T-cell (primary cell): ENCODE measurements at regions not wholly inside any gene's neighbourhood (a gene's known extent, or its start where the extent isn't known, plus 50 kb on each side); places are given as distances from the start of the nearest gene placed in this dataset.
"Not testable (repeated sequence)": the region's sequence is repeated elsewhere in the genome, so short reads cannot be mapped to it uniquely, and the experiment has no call there.

Experiments
- ATAC-seq, 4 experiments: fragments of 200-7000 bp in 3 of 4; fragments of 150-1000 bp in 1 of 4; cut with Tn5 transposase; replicated peaks in 1 of 4; 1 replicate in 3 of 4; 2 replicates in 1 of 4; pipeline ENCODE4 v1.10.0; 2021; ENCODE audit warnings: moderate library complexity in 3 of 4, mild to moderate bottlenecking in 2 of 4, moderate number of reproducible peaks in 1 of 4
- CTCF ChIA-PET, 2 donors: fragments of 300-600 bp; sonication (Branson Sonifier 250); formaldehyde crosslinking; loops; one replicate each; lab custom pipeline; 2022; ENCODE audit warnings: antibody characterized with exemption in 2 of 2; lab: Charles Lee
- POLR2A ChIA-PET, 2 donors: fragments of 300-600 bp; sonication (Branson Sonifier 250); formaldehyde crosslinking; loops; one replicate each; lab custom pipeline; 2022; ENCODE audit warnings: antibody characterized with exemption in 2 of 2; lab: Charles Lee
- DNase-seq, 35 experiments: peaks; one replicate each; pipeline versions ENCODE4 v3.0.0 to v3.0.0-alpha.2; 2013 to 2023
- H3K27ac ChIP-seq: one replicate; pipeline ENCODE4 v1.5.1; 2013; ENCODE audit warnings: low read length
- H3K27me3 ChIP-seq, 2 experiments: replicated peaks in 1 of 2; 1 replicate in 1 of 2; 2 replicates in 1 of 2; pipeline versions ENCODE4 v1.6.1 to v1.7.0; 2013; ENCODE audit warnings: low read length in 1 of 2, mixed read lengths in 1 of 2; ENCODE audit not compliant: control insufficient read depth in 2 of 2, insufficient read depth in 2 of 2; ENCODE audit errors: extremely low read depth in 1 of 2
- H3K36me3 ChIP-seq, 2 donors: 1 replicate in 1 of 2; 2 replicates in 1 of 2; pipeline versions ENCODE4 v1.6.1 to v1.7.0; 2013; ENCODE audit warnings: low read length in 1 of 2; ENCODE audit not compliant: control insufficient read depth in 2 of 2, insufficient read depth in 1 of 2; ENCODE audit errors: extremely low read depth in 1 of 2
- H3K4me1 ChIP-seq, 2 experiments: 1 replicate in 1 of 2; 2 replicates in 1 of 2; pipeline versions ENCODE4 v1.6.1 to v1.7.0; 2013; ENCODE audit warnings: low read length in 2 of 2, mixed read lengths in 1 of 2; ENCODE audit not compliant: insufficient read depth in 2 of 2, control insufficient read depth in 1 of 2; ENCODE audit errors: extremely low read depth in 1 of 2
- H3K4me3 ChIP-seq, 2 donors: 1 replicate in 1 of 2; 2 replicates in 1 of 2; pipeline versions ENCODE4 v1.5.1 to v1.7.0; 2013; ENCODE audit warnings: mild to moderate bottlenecking in 2 of 2, low read length in 1 of 2, moderate library complexity in 1 of 2; ENCODE audit not compliant: control insufficient read depth in 1 of 2; ENCODE audit errors: extremely low read depth in 1 of 2
- H3K9me3 ChIP-seq: 2 replicates; pipeline ENCODE4 v1.7.0; 2013
- H3K27ac Mint-ChIP-seq, 2 donors: one replicate each; pipeline ENCODE4 v1.8.0; 2020 to 2021; ENCODE audit warnings: mild to moderate bottlenecking in 2 of 2, mixed read lengths in 2 of 2
- H3K27me3 Mint-ChIP-seq, 2 donors: one replicate each; pipeline ENCODE4 v1.8.0; 2021 to 2022; ENCODE audit warnings: mixed read lengths in 2 of 2
- H3K36me3 Mint-ChIP-seq: one replicate; pipeline ENCODE4 v1.8.0; 2021; ENCODE audit warnings: mixed read lengths
- H3K4me1 Mint-ChIP-seq, 3 donors: one replicate each; pipeline ENCODE4 v1.8.0; 2020 to 2022; ENCODE audit warnings: mixed read lengths in 3 of 3, mild to moderate bottlenecking in 1 of 3
- H3K4me3 Mint-ChIP-seq, 3 donors: one replicate each; pipeline ENCODE4 v1.8.0; 2020 to 2022; ENCODE audit warnings: mild to moderate bottlenecking in 3 of 3, mixed read lengths in 3 of 3, moderate library complexity in 3 of 3
- H3K9me3 Mint-ChIP-seq, 3 donors: one replicate each; pipeline ENCODE4 v1.8.0; 2020 to 2022; ENCODE audit warnings: mixed read lengths in 3 of 3
- WGBS: methylation state at CpG from one replicate; pipeline ENCODE4 v1.1.5; 2013; ENCODE audit warnings: missing lambda C conversion rate; ENCODE audit not compliant: insufficient coverage; 5-methylcytosine and 5-hydroxymethylcytosine counted together

- H3K27ac ChIP-seq, result no peak overlapping the region
- DNase-seq, result no peak
- H3K36me3 ChIP-seq, result no peaks in the 10 kb centered on the region
- Mint-ChIP-seq H3K4me1 (peaks cover 8 to 9% (median 8%) of the 10 kb centered on the region in 3 donors), H3K36me3 (no peaks in the 10 kb centered on the region), H3K27ac (peak overlapping the region in 1 of 2 donors; percentile 37), H3K9me3 (no peaks in the 10 kb centered on the region), H3K4me3 (peak overlapping the region in 2 of 3 donors; percentile 29 to 37), H3K27me3 (peaks cover 2% of the 10 kb centered on the region in 2 donors)
- H3K27me3 ChIP-seq, result no peaks in the 10 kb centered on the region
- H3K4me1 ChIP-seq, result no peaks in the 10 kb centered on the region
- ChIA-PET POLR2A (no interaction called here), CTCF (no interaction called here)
- H3K4me3 ChIP-seq, result no peak overlapping the region
- H3K9me3 ChIP-seq, result no peaks in the 10 kb centered on the region
- no peak for ATAC-seq
- WGBS, result 100% methylated on average over 1 of the region's 1 CpG
Observed at GRCh38 chr4:129264008-129264657, 168.2 kb downstream of the C4orf33 start.

DNA sequence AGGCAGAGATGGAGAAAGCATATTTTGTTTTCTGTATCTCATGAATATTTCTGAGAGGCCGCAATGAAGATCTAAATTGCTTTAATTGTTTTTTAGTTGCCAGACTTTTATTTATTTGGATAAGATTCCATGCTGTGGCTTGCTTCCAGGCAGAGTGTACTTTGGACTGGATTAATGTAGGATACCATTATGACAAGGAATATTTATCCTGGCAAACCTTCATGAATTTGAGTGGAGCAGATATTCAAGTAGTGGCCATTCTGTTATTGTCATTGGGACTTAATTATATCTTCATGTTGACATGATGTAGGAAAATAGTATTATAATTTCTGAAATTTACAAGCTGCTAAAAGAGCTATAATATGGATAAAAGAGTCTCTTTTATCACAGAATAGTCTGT, 182.9 kb downstream of the C4orf33 start:
- ATAC-seq (no peak), DNase-seq (no peak)
- Mint-ChIP-seq H3K4me1 (no peaks in the 10 kb centered on the region), H3K36me3 (no peaks in the 10 kb centered on the region), H3K27me3 (peaks cover 0 to 7% of the 10 kb centered on the region in 2 donors), H3K27ac (no peak overlapping the region), H3K9me3 (no peaks in the 10 kb centered on the region), H3K4me3 (no peak overlapping the region)
- Histone ChIP-seq H3K36me3 (no peaks in the 10 kb centered on the region), H3K27ac (no peak overlapping the region), H3K27me3 (no peaks in the 10 kb centered on the region), H3K4me1 (no peaks in the 10 kb centered on the region), H3K9me3 (no peaks in the 10 kb centered on the region), H3K4me3 (no peak overlapping the region)
- WGBS, result 86% methylated on average over 1 of the region's 1 CpG
- ChIA-PET POLR2A (no interaction called here), CTCF (no interaction called here)

DNA sequence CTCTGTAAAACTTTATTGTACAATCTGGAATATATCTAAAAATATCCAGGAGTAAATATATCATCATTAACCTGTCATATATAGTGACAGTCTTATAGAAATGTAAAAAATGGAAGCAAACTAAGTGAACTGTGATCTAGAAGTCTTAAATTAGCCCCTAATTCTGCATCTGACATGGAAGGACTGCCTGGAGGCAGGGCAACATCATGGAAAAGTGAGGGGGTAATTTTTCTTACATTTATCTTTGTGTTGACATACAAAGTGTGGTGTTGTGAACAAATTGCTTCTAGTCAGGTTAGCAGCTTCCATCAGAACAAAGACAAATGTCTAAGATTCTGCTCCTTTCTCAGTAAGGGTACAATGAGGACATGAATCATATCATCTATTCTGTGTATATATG, 186.3 kb downstream of the C4orf33 start:
- Mint-ChIP-seq H3K4me1 (no peaks in the 10 kb centered on the region), H3K27me3 (peaks cover 0 to 4% of the 10 kb centered on the region in 2 donors), H3K9me3 (no peaks in the 10 kb centered on the region), H3K36me3 (no peaks in the 10 kb centered on the region), H3K4me3 (no peak overlapping the region), H3K27ac (no peak overlapping the region)
- Histone ChIP-seq H3K36me3 (no peaks in the 10 kb centered on the region), H3K27me3 (no peaks in the 10 kb centered on the region), H3K9me3 (no peaks in the 10 kb centered on the region), H3K4me3 (no peak overlapping the region), H3K27ac (no peak overlapping the region), H3K4me1 (no peaks in the 10 kb centered on the region)
- DNase-seq (no peak), ATAC-seq (no peak)
- CTCF ChIA-PET, result no interaction called here
- POLR2A ChIA-PET, result no interaction called here

- ATAC-seq, CTCF ChIA-PET: not testable (repeated sequence)
Observed at GRCh38 chr4:129292194-129292593, 196.2 kb downstream of the C4orf33 start.

DNA sequence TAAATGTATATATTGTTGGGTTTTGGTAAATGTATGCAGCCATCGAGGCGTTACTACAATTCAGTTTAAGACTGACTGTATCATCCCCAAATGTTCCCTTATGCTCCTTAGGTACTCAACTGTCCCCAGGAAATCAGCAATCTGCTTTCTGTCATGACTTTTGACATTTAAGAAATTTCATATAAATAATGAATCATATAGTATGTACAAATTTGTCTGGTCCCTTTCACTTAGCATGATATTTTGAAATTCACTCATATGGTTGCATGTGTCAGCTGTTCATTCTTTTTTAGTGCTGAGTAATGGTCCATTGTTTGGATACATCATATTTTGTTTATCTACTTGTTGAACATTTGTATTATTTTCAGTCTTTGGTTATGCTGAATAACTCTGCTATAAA, 218.8 kb downstream of the C4orf33 start:
- CTCF ChIA-PET, result no interaction called here
- Mint-ChIP-seq H3K27me3 (peaks cover 2 to 4% of the 10 kb centered on the region in 2 donors), H3K4me3 (no peak overlapping the region), H3K4me1 (no peaks in the 10 kb centered on the region), H3K36me3 (no peaks in the 10 kb centered on the region), H3K27ac (no peak overlapping the region), H3K9me3 (no peaks in the 10 kb centered on the region)
- H3K27me3 ChIP-seq, result peaks cover 0 to 4% of the 10 kb centered on the region in 2 experiments
- DNase-seq (no peak), ATAC-seq (no peak)
- no peak overlapping the region for H3K27ac ChIP-seq
- no peaks in the 10 kb centered on the region for H3K36me3 ChIP-seq
- H3K9me3 ChIP-seq, result no peaks in the 10 kb centered on the region
- no CpG with 5 or more reads among the region's 2 CpGs for WGBS
- no peaks in the 10 kb centered on the region for H3K4me1 ChIP-seq
- H3K4me3 ChIP-seq, result no peak overlapping the region
- POLR2A ChIA-PET, result no interaction called here

More at GRCh38 chr4:129292194-129292593, 196.2 kb downstream of the C4orf33 start:
- H3K4me1 Mint-ChIP-seq, H3K27ac Mint-ChIP-seq, H3K36me3 Mint-ChIP-seq, POLR2A ChIA-PET, H3K4me3 ChIP-seq, H3K9me3 ChIP-seq, H3K36me3 ChIP-seq, H3K27ac ChIP-seq, DNase-seq, H3K4me1 ChIP-seq, H3K27me3 Mint-ChIP-seq, H3K4me3 Mint-ChIP-seq, H3K27me3 ChIP-seq: not testable (repeated sequence)
- WGBS, result 56% methylated on average over 2 of the region's 4 CpGs
- peaks cover 0 to 11% (median 0%) of the 10 kb centered on the region in 3 donors for H3K9me3 Mint-ChIP-seq

GRCh38 chr4:129322920-129323319, 227.0 kb downstream of the C4orf33 start:
- DNase-seq (no peak), ATAC-seq (no peak)
- Histone ChIP-seq H3K9me3 (no peaks in the 10 kb centered on the region), H3K36me3 (no peaks in the 10 kb centered on the region), H3K4me1 (no peaks in the 10 kb centered on the region), H3K27ac (no peak overlapping the region), H3K4me3 (no peak overlapping the region), H3K27me3 (no peaks in the 10 kb centered on the region)
- Mint-ChIP-seq H3K27ac (no peak overlapping the region), H3K4me1 (no peaks in the 10 kb centered on the region), H3K4me3 (no peak overlapping the region), H3K9me3 (peaks cover 0 to 5% (median 0%) of the 10 kb centered on the region in 3 donors), H3K27me3 (peaks cover 0 to 24% of the 10 kb centered on the region in 2 donors), H3K36me3 (no peaks in the 10 kb centered on the region)
- ChIA-PET POLR2A (interaction anchor here in 1 of 2 donors (0.8 kb wide), 1 partner anchor 10 kb away, joined by 3 read pairs; no protein-coding TSS in a partner anchor), CTCF (no interaction called here)
- no CpG with 5 or more reads among the region's 4 CpGs for WGBS
